LHCN-M2 (cell line): ENCODE measurements at regions not wholly inside any gene's neighbourhood (a gene's known extent, or its start where the extent isn't known, plus 50 kb on each side); places are given as distances from the start of the nearest gene placed in this dataset.
"Not testable (repeated sequence)": the region's sequence is repeated elsewhere in the genome, so short reads cannot be mapped to it uniquely, and the experiment has no call there.

Source experiments
- DNase-seq: peaks from one replicate; pipeline ENCODE4 v3.0.0-alpha.2; 2012; ENCODE audit warnings: low read depth

- no peak for DNase-seq
Observed at GRCh38 chr6:66057034-66057433, 350.0 kb upstream of the EYS start.

GRCh38 chr6:66054967-66055366 lies 347.9 kb upstream of the EYS start:
- DNase-seq: no peak

GRCh38 chr6:66051812-66052211 lies 344.8 kb upstream of the EYS start:
- no peak for DNase-seq

- DNase-seq: no peak
Observed at GRCh38 chr6:66048684-66049474, 341.9 kb upstream of the EYS start.

GRCh38 chr6:66032626-66033025 lies 325.6 kb upstream of the EYS start:
- DNase-seq: no peak

GRCh38 chr6:66029391-66029790 lies 322.4 kb upstream of the EYS start:
- no peak for DNase-seq

GRCh38 chr6:65999288-65999791 lies 292.3 kb upstream of the EYS start:
- no peak for DNase-seq

- DNase-seq: no peak
Observed at GRCh38 chr6:65998544-65998943, 291.5 kb upstream of the EYS start.

- no peak for DNase-seq
Observed at GRCh38 chr6:65997539-65997938, 290.5 kb upstream of the EYS start.

GRCh38 chr6:65996096-65996495 lies 289.1 kb upstream of the EYS start:
- no peak for DNase-seq

GRCh38 chr6:65989676-65990075 lies 282.6 kb upstream of the EYS start:
- DNase-seq: no peak

- DNase-seq: no peak
Observed at GRCh38 chr6:65988006-65988405, 281.0 kb upstream of the EYS start.

- DNase-seq: no peak
Observed at GRCh38 chr6:65984089-65984488, 277.1 kb upstream of the EYS start.

GRCh38 chr6:65979120-65979519 lies 272.1 kb upstream of the EYS start:
- peak; percentile 2 for DNase-seq

- not testable (repeated sequence) for DNase-seq
Observed at GRCh38 chr6:65971252-65971651, 264.2 kb upstream of the EYS start.

- DNase-seq: no peak
Observed at GRCh38 chr6:65964261-65964660, 257.2 kb upstream of the EYS start.

GRCh38 chr6:65955034-65955433 lies 248.0 kb upstream of the EYS start:
- DNase-seq: no peak

GRCh38 chr6:65948062-65948461 lies 241.0 kb upstream of the EYS start:
- no peak for DNase-seq

- DNase-seq: no peak
Observed at GRCh38 chr6:65943548-65943947, 236.5 kb upstream of the EYS start.

- no peak for DNase-seq
Observed at GRCh38 chr6:65943051-65943450, 236.0 kb upstream of the EYS start.

GRCh38 chr6:65938000-65938399 lies 231.0 kb upstream of the EYS start:
- DNase-seq: no peak

- no peak for DNase-seq
Observed at GRCh38 chr6:65935412-65935811, 228.4 kb upstream of the EYS start.

- no peak for DNase-seq
Observed at GRCh38 chr6:65933390-65933789, 226.4 kb upstream of the EYS start.

- no peak for DNase-seq
Observed at GRCh38 chr6:65927141-65927540, 220.1 kb upstream of the EYS start.
